MV-4-11 (cell line): ENCODE measurements at regions not wholly inside any gene's neighbourhood (a gene's known extent, or its start where the extent isn't known, plus 50 kb on each side); places are given as distances from the start of the nearest gene placed in this dataset.
"Not testable (repeated sequence)": the region's sequence is repeated elsewhere in the genome, so short reads cannot be mapped to it uniquely, and the experiment has no call there.

ENCODE experiments used
- DNase-seq: peaks from one replicate; lab custom pipeline; 2025; lab: John Stamatoyannopoulos, UW

GRCh38 chr18:43714343-43715010 is 437.2 kb upstream of the SYT4 start:
- DNase-seq, result no peak

- no peak for DNase-seq
These were observed 442.0 kb upstream of the SYT4 start for GRCh38 chr18:43719267-43719795.

- no peak for DNase-seq
These were observed 442.8 kb upstream of the SYT4 start for GRCh38 chr18:43720041-43720440.

- DNase-seq, result no peak
These were observed 458.3 kb upstream of the SYT4 start for GRCh38 chr18:43735570-43735969.

DNA sequence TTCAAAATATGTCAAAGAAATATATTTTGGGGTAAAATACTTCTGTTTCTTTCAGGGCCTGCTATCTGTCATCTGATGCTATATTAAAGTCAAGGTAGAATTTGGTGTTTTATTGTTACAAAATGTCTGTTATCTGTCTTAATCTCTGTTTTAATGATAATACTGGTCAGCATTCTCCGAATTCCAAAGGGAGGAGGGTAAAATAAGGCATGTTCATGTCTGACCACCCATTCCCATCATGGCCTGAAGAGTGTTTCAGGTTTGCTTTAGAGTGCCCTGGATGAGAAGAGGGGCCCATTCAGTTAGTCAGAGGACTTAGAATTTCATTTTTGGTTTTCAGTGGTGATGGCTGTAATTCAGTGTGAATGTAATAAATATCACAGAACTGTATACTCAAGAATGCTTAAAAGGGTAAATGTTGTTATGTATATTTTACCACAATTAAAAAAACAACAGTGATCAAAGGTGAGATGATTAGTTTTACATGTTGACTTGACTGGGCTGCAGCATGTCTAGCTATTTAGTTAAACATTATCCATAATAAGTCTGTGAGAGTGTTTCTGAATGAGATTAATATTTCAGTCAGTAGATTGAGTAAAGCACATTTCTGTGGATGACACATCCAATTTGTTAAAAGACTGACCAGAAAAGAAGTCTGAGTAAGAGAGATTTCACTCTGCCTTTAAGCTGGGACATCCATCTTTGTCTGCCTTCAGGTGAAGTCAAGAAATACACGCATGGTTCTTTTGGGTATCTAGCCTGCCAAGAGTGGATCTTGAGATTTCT is 467.9 kb upstream of the SYT4 start:
- DNase-seq, result no peak

DNA sequence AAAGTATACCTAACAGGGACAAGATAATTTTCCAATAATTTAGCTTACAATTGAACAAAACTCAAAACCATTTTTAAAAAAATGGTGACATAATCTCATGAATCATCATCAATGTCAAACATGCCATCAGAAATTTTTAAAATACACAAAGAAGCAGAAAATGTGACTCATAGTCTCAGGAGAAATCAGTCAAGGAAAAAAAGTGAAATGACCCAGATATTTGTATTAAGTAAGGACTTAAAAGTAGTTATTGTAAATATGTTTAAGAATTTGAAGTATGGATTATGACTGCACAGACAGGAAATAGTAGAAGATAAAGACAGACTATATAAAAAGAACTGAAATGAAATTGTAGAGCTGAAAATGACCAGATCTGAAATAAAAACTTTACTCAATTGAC is 473.9 kb upstream of the SYT4 start:
- DNase-seq, result no peak

- DNase-seq, result no peak
These were observed 474.5 kb upstream of the SYT4 start for GRCh38 chr18:43751835-43752234.

- DNase-seq, result peak; percentile 85
These were observed 480.0 kb upstream of the SYT4 start for GRCh38 chr18:43757273-43757672.

- no peak for DNase-seq
These were observed 481.4 kb upstream of the SYT4 start for GRCh38 chr18:43758734-43759133.

GRCh38 chr18:43760010-43760409 is 482.7 kb upstream of the SYT4 start:
- DNase-seq, result no peak

DNA sequence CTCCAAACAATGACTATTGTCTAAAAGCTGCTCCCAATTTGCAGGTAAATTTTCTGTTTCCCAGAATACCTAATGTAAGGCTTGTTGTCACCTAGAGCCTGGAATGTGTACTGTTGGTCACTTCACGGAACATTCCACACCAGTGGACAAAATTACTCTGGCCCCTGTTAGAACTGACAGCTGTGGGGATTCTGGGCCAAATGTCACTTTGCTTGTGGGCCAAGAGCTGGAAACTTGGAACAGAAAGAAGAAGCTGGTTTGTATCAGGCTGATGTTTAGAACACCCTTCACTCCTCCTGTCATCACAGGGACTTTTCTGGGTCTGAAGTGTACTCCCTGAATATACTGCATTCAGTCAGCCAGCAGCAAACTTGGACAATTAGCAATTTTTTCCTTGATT is 495.6 kb upstream of the SYT4 start:
- no peak for DNase-seq

DNA sequence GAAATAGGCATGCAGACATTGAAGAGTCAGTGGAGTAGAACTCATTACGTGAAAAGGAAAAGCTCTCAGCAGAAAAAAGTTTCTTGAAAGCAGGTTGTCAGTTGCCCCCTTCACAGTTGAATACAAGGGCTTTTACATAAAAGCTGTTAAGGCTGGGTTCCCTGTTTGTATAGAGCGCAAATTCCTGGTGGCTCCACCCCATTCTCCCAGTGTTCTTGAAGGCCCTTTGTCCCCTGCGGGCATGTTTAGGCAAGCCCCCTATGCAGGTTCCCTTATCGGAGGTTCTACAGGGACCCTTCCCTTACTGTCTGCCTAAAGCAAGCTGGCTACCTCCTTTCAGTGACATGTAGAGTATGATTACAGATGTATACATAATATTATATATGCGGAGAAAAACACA is 497.2 kb upstream of the SYT4 start:
- DNase-seq, result no peak

DNA sequence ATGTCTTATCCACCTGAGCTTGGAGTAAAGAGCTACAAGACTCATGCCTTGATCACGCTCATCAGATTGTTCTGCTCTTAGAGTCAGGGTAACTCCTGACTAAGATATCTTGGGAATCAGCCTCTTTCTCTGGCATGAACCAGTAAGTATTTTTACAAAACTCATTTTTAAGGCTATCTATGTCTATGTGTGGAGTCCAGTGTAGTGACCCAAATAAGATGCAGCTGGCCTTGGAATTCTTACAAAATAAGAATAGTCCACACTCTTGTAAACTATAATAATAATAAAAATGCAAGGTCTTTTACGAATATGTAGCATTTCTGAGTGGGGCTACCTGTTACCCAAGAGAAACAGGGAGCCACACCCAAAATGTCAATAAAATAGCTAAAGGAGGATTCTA is 498.3 kb upstream of the SYT4 start:
- DNase-seq, result no peak

DNA sequence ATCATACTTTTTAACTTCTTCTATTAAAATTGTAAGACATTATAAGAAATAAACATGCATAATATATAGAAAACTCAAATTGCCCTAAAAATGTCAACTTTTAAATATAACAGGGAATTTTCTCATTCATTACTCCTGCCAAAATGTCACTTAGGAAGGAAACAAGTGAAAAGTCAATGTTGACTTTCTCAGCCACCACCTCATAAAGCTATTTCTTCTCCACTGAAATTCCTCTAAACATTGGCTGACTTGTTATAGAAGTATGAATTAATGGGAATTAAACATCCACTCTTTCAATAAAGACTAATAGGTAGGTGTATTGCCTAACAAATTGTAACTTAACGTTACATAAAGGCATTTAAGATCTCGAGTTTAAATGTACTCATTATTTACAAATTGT is 499.7 kb upstream of the SYT4 start:
- no peak for DNase-seq

- no peak for DNase-seq
These were observed 500.5 kb upstream of the SYT4 start for GRCh38 chr18:43777636-43778304.

DNA sequence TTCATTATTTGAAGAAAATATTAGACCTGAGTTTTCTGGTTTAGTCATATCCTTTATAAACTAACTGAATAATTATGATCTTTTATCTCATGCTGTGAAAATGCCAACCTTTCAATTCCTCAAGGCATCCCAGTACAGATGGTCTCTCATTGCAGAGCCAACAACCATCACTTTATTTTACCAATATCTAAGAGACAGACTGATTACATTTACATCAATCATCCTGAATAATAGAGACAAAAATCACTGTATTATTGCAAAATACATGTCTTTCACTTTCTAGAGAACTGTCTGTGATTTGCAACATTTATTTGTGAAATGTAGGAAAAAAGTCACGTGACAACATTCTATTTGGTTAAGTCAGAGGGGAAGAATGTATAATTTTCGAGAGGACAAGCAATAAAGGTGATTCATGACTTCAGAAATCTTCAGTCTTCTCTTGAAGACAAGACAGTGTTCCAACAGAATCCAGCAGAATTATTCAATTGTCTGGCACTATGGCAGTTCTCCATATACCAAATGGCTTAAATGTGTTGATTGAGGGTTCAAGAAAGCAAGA is 503.6 kb upstream of the SYT4 start:
- DNase-seq, result no peak

DNA sequence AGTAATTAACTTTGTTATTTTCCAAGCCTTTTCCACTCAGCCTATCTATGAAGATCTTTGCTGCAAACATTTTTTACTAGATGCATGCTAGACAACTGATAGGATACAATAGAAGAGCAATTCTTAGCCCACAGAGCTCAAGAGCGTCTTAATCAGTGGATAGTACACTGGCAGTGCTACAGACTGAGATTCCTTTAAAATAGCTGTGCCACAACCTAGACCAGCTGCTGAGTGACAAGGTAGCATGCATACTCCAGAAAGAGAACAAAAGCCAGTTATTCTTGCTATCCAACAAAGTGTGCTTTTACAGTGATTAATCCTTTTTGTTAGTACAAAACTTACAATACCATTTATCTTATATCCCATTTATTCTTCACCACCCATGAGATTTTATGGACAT is 507.9 kb upstream of the SYT4 start:
- no peak for DNase-seq

- DNase-seq, result no peak
These were observed 509.6 kb upstream of the SYT4 start for GRCh38 chr18:43786893-43787292.

DNA sequence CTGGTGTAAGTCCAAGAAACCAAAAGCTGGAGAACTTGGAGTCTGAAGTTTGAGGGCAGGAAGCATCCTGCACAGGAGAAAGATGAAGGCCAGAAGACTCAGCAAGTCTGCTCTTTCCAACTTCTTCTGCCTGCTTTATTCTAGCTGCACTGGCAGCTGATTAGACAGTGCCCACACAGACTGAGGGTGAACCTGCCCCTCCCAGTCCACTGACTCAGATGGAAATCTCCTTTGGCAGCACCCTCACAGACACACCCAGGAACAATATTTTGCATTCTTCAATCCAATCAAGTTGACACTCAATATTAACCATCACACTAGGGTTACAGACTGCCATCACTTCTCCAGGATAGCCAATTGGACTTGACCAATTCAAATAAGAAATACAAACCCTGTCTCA is 510.4 kb upstream of the SYT4 start:
- not testable (repeated sequence) for DNase-seq

DNA sequence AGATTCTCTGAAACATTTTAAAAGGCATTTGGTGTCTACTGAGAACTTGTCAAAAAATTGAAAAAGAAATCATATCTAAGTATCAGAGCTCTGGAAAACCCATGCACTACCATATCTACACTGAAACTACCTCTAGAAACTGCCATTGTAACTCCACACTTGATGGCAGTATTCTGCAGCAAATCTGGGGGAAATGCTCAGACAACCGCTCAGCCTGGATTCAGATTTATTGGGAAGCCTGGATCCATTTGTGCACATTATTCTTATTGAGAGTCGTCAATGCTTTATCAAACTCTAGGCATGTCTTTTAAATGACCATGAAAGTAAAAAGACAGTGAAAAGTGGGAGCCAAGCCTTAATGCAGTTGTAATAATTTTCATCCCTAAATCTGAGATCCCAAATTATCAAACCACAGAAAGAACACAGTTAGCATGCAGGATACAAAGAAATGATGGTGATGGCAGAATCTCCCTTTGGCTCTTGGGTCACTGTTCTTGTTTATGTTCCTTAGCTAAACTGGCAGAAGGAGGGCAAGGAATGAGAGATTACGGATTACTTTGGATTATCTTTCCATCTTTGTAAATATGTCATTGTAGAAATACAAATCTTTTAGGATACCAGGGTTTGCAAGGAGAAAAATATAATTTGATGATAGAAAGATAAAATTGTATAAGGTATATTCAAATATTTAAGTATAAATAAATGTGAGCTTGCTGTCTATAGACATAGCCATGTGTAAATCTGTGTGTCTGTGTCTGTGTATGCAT is 512.1 kb upstream of the SYT4 start:
- DNase-seq, result no peak

DNA sequence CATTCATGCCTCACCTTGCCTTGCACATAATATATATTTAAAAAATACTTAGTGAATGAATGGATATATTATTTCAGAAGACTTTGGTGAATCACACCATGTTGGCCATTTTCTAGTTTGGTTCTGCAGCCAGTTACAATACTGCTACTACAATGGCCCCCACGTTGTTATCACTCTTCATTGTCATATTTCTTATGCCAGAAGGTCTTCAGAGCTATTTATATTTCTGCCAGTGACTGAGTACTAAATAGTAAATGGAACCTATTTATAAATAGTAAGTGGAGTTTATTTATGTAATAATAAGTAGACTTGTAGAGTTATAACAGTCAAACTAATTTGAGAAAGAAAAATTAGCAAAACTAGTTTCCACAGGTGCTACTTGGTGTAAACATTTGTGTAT is 516.6 kb upstream of the SYT4 start:
- no peak for DNase-seq

DNA sequence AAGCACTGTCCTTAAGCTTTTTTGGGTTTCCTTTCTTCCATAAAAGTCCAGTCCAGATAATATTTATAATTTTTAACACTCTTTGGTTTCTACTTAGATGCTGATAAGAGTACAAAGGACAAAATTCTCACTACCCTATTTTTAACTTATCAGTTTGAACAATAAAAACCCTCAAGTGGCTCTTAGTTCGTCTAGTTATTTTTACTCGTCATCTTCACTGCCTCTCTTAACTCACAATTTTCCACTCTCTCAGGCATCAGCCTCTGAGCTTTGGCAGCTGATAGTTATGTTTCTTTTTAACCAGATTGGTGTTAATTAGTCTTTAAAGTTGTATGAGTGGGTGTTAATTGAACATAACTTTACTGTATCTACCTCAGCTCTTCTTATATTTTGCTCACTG is 517.1 kb upstream of the SYT4 start:
- no peak for DNase-seq
